ENCODE measurements at regions not wholly inside any gene's neighbourhood (a gene's known extent, or its start where the extent isn't known, plus 50 kb on each side); places are given as distances from the start of the nearest gene placed in this dataset.
A peak's percentile ranks its signal among the peaks of the same experiment; 100 is the strongest.

GRCh38 chr20:11344939-11345338, 572.8 kb upstream of the BTBD3 start:
- H3K9me3 Mint-ChIP-seq (ENCODE audit: low read depth), result peaks cover 5% of the 10 kb centered on the region
- H3K27ac Mint-ChIP-seq (ENCODE audit: unreplicated experiment), result no peak overlapping the region
- no peaks in the 10 kb centered on the region for H3K27me3 Mint-ChIP-seq (ENCODE audit: low read depth)
- no peaks in the 10 kb centered on the region for H3K36me3 Mint-ChIP-seq (ENCODE audit: low read depth)
- H3K4me3 Mint-ChIP-seq (ENCODE audit: unreplicated experiment), result no peak overlapping the region
- no peak for DNase-seq (ENCODE audit: low spot score)
- H3K4me1 Mint-ChIP-seq (ENCODE audit: low read depth), result peaks cover 9% of the 10 kb centered on the region
- no peak for TF ChIP-seq CTCF (IDR thresholded peaks at IDR 0.05)

- no peak for DNase-seq (ENCODE audit: low spot score)
- Mint-ChIP-seq H3K4me3 (ENCODE audit: unreplicated experiment) (no peak overlapping the region), H3K27ac (ENCODE audit: unreplicated experiment) (no peak overlapping the region), H3K27me3 (ENCODE audit: low read depth) (no peaks in the 10 kb centered on the region), H3K4me1 (ENCODE audit: low read depth) (peaks cover 25% of the 10 kb centered on the region), H3K9me3 (ENCODE audit: low read depth) (peaks cover 5% of the 10 kb centered on the region), H3K36me3 (ENCODE audit: low read depth) (no peaks in the 10 kb centered on the region)
- TF ChIP-seq CTCF (IDR thresholded peaks at IDR 0.05), result no peak
Measured at GRCh38 chr20:11347738-11348137, 570.0 kb upstream of the BTBD3 start.

- TF ChIP-seq CTCF (IDR thresholded peaks at IDR 0.05), result peak; percentile 46
- H3K36me3 Mint-ChIP-seq (ENCODE audit: low read depth), result no peaks in the 10 kb centered on the region
- no peak overlapping the region for H3K4me3 Mint-ChIP-seq (ENCODE audit: unreplicated experiment)
- no peak for DNase-seq (ENCODE audit: low spot score)
- peaks cover 25% of the 10 kb centered on the region for H3K4me1 Mint-ChIP-seq (ENCODE audit: low read depth)
- H3K27ac Mint-ChIP-seq (ENCODE audit: unreplicated experiment), result peak overlapping the region; percentile 3
- peaks cover 5% of the 10 kb centered on the region for H3K9me3 Mint-ChIP-seq (ENCODE audit: low read depth)
- no peaks in the 10 kb centered on the region for H3K27me3 Mint-ChIP-seq (ENCODE audit: low read depth)
Measured at GRCh38 chr20:11350126-11351005, 567.3 kb upstream of the BTBD3 start.

- Mint-ChIP-seq H3K27me3 (ENCODE audit: low read depth) (no peaks in the 10 kb centered on the region), H3K36me3 (ENCODE audit: low read depth) (no peaks in the 10 kb centered on the region), H3K4me1 (ENCODE audit: low read depth) (peaks cover 18% of the 10 kb centered on the region), H3K4me3 (ENCODE audit: unreplicated experiment) (no peak overlapping the region), H3K27ac (ENCODE audit: unreplicated experiment) (no peak overlapping the region), H3K9me3 (ENCODE audit: low read depth) (peaks cover 5% of the 10 kb centered on the region)
- TF ChIP-seq CTCF (IDR thresholded peaks at IDR 0.05), result no peak
- no peak for DNase-seq (ENCODE audit: low spot score)
Measured at GRCh38 chr20:11352041-11352440, 565.7 kb upstream of the BTBD3 start.

GRCh38 chr20:11354846-11355245, 562.8 kb upstream of the BTBD3 start:
- no peaks in the 10 kb centered on the region for H3K27me3 Mint-ChIP-seq (ENCODE audit: low read depth)

More at GRCh38 chr20:11354846-11355245, 562.8 kb upstream of the BTBD3 start:
- peaks cover 16% of the 10 kb centered on the region for H3K4me1 Mint-ChIP-seq (ENCODE audit: low read depth)
- no peak overlapping the region for H3K4me3 Mint-ChIP-seq (ENCODE audit: unreplicated experiment)
- no peak overlapping the region for H3K27ac Mint-ChIP-seq (ENCODE audit: unreplicated experiment)
- DNase-seq (ENCODE audit: low spot score), result no peak
- H3K9me3 Mint-ChIP-seq (ENCODE audit: low read depth), result peaks cover 6% of the 10 kb centered on the region
- no peak for TF ChIP-seq CTCF (IDR thresholded peaks at IDR 0.05)
- H3K36me3 Mint-ChIP-seq (ENCODE audit: low read depth), result no peaks in the 10 kb centered on the region
